ENCODE measurements at regions not wholly inside any gene's neighbourhood (a gene's known extent, or its start where the extent isn't known, plus 50 kb on each side); places are given as distances from the start of the nearest gene placed in this dataset.

DNA sequence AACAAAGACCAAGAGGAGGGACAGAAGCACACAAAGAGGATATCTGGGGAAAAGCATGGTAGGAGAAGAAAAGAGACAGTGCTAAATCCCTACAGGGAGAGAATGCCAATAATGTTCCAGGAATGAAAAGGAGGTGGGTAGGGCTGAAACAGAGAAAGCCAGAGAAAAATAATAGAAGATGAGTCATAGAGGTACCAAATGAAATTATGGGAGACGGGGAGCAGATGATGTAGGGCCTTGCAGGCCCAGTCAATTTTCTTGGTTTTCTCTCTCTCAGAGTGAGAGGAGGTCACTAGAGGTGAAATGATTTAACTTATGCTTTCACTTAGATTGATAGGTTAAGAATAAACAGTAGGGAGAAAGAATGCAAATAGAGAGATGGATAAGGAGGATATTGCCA lies 61.5 kb downstream of the RPRM start:
- TF ChIP-seq, protein P1, sequence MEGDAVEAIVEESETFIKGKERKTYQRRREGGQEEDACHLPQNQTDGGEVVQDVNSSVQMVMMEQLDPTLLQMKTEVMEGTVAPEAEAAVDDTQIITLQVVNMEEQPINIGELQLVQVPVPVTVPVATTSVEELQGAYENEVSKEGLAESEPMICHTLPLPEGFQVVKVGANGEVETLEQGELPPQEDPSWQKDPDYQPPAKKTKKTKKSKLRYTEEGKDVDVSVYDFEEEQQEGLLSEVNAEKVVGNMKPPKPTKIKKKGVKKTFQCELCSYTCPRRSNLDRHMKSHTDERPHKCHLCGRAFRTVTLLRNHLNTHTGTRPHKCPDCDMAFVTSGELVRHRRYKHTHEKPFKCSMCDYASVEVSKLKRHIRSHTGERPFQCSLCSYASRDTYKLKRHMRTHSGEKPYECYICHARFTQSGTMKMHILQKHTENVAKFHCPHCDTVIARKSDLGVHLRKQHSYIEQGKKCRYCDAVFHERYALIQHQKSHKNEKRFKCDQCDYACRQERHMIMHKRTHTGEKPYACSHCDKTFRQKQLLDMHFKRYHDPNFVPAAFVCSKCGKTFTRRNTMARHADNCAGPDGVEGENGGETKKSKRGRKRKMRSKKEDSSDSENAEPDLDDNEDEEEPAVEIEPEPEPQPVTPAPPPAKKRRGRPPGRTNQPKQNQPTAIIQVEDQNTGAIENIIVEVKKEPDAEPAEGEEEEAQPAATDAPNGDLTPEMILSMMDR (IDR thresholded peaks at IDR 0.05 in 4 of 5, conservative IDR thresholded peaks at IDR 0.05 in 1 of 5) = no peak
- TF ChIP-seq POLR2A (IDR thresholded peaks at IDR 0.05) = no peak
